DOHH2 (cell line): ENCODE measurements at regions not wholly inside any gene's neighbourhood (a gene's known extent, or its start where the extent isn't known, plus 50 kb on each side); places are given as distances from the start of the nearest gene placed in this dataset.

Experiments used
- EZH2phosphoT487 ChIP-seq: fragments of 200-600 bp; sonication (generic); IDR thresholded peaks from 2 replicates; pipeline ENCODE4 v1.6.1; 2017; ENCODE audit warnings: borderline replicate concordance, mild to moderate bottlenecking, antibody characterized with exemption, low read length, moderate library complexity, mixed read lengths
- TF ChIP-seq, protein P1 (sequence below): fragments of 200-600 bp; sonication (generic); IDR thresholded peaks from one replicate; pipeline ENCODE4 v1.5.1; 2014; ENCODE audit warnings: antibody characterized with exemption, mild to moderate bottlenecking, low read depth, low read length; ENCODE audit not compliant: poor library complexity, severe bottlenecking

DNA sequence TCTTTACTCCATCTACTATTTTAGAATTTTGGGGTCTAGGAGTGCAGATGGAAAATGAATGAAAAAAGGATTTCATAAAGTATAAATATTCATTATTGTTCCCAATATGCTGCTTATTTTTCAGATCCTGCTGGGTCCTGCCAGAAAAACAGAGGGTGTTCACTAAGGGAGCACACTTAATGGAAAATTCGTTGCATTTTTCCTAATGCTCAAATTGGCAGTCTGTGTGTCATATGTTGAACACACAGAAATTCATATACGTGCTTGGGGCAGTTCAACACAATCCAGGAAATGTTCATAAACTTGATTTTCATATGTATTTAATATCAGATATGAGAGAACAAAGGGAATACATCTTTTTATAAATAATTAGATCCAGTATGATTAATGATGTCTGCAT lies 1019.4 kb downstream of the EPHA7 start:
- TF ChIP-seq, protein P1, sequence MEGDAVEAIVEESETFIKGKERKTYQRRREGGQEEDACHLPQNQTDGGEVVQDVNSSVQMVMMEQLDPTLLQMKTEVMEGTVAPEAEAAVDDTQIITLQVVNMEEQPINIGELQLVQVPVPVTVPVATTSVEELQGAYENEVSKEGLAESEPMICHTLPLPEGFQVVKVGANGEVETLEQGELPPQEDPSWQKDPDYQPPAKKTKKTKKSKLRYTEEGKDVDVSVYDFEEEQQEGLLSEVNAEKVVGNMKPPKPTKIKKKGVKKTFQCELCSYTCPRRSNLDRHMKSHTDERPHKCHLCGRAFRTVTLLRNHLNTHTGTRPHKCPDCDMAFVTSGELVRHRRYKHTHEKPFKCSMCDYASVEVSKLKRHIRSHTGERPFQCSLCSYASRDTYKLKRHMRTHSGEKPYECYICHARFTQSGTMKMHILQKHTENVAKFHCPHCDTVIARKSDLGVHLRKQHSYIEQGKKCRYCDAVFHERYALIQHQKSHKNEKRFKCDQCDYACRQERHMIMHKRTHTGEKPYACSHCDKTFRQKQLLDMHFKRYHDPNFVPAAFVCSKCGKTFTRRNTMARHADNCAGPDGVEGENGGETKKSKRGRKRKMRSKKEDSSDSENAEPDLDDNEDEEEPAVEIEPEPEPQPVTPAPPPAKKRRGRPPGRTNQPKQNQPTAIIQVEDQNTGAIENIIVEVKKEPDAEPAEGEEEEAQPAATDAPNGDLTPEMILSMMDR: no peak
- no peak for TF ChIP-seq EZH2phosphoT487
